WTC11 (cell line): ENCODE measurements at regions not wholly inside any gene's neighbourhood (a gene's known extent, or its start where the extent isn't known, plus 50 kb on each side); places are given as distances from the start of the nearest gene placed in this dataset.

ENCODE experiments used
- ATAC-seq: fragments of 200-7000 bp; cut with Tn5 transposase; 2 replicates; pipeline ENCODE4 v1.10.0; 2021; ENCODE audit warnings: mild to moderate bottlenecking, moderate library complexity
- CTCF ChIA-PET: fragments of 300-600 bp; sonication (Branson Sonifier 250); formaldehyde crosslinking; loops from one replicate; lab custom pipeline; 2021; ENCODE audit warnings: antibody characterized with exemption; lab: Charles Lee
- POLR2A ChIA-PET: fragments of 350-600 bp; sonication (Branson Sonifier 250); formaldehyde crosslinking; loops from one replicate; lab custom pipeline; 2021; ENCODE audit warnings: antibody characterized with exemption; lab: Charles Lee
- DNase-seq: peaks from one replicate; pipeline ENCODE4 v3.0.0; 2021; ENCODE audit warnings: low spot score
- H3K27ac Mint-ChIP-seq: 2 replicates; pipeline ENCODE4 v1.8.0; 2021; ENCODE audit warnings: mixed read lengths
- H3K27me3 Mint-ChIP-seq: 2 replicates; pipeline ENCODE4 v1.8.0; 2021; ENCODE audit warnings: low read depth, mild to moderate bottlenecking, moderate library complexity, mixed read lengths
- H3K36me3 Mint-ChIP-seq: 2 replicates; pipeline ENCODE4 v1.8.0; 2021; ENCODE audit warnings: mixed read lengths
- H3K4me1 Mint-ChIP-seq: 2 replicates; pipeline ENCODE4 v1.8.0; 2022; ENCODE audit warnings: mixed read lengths
- H3K4me3 Mint-ChIP-seq: 2 replicates; pipeline ENCODE4 v1.8.0; 2021; ENCODE audit warnings: mild to moderate bottlenecking, moderate library complexity, mixed read lengths
- H3K9me3 Mint-ChIP-seq: 2 replicates; pipeline ENCODE4 v1.8.0; 2021; ENCODE audit warnings: mixed read lengths
- ATF1 ChIP-seq: sonication (generic); formaldehyde crosslinking; IDR thresholded peaks from 2 replicates; pipeline ENCODE4 v1.8.1; 2023; ENCODE audit warnings: mild to moderate bottlenecking, moderate library complexity, missing genetic modification reagents
- CBFB ChIP-seq: sonication (generic); formaldehyde crosslinking; IDR thresholded peaks from 2 replicates; pipeline ENCODE4 v1.8.1; 2022; ENCODE audit warnings: mild to moderate bottlenecking, low read depth, missing genetic modification reagents
- CREB1 ChIP-seq: sonication (generic); formaldehyde crosslinking; IDR thresholded peaks from 2 replicates; pipeline ENCODE4 v1.8.0; 2023; ENCODE audit warnings: mild to moderate bottlenecking, missing genetic modification reagents
- MXD4 ChIP-seq: fragments of 250-450 bp; sonication (Bioruptor Pico); IDR thresholded peaks from 2 replicates; pipeline ENCODE4 v1.8.0; 2021; ENCODE audit warnings: mild to moderate bottlenecking, moderate library complexity, borderline replicate concordance
- MYBL2 ChIP-seq: sonication (generic); formaldehyde crosslinking; IDR thresholded peaks from 2 replicates; pipeline ENCODE4 v1.8.1; 2023; ENCODE audit warnings: mild to moderate bottlenecking, moderate library complexity, missing genetic modification reagents
- NFYB ChIP-seq: sonication (generic); formaldehyde crosslinking; conservative IDR thresholded peaks from 2 replicates; pipeline ENCODE4 v1.8.0; 2022; ENCODE audit warnings: low read depth, missing genetic modification reagents
- RORB ChIP-seq: fragments of 250-450 bp; sonication (Bioruptor Pico); IDR thresholded peaks from 2 replicates; pipeline ENCODE4 v1.9.0; 2021; ENCODE audit warnings: mild to moderate bottlenecking
- SOX15 ChIP-seq: fragments of 250-450 bp; sonication (Bioruptor Pico); IDR thresholded peaks from 2 replicates; pipeline ENCODE4 v1.9.0; 2021; ENCODE audit warnings: mild to moderate bottlenecking
- TEAD4 ChIP-seq: sonication (generic); formaldehyde crosslinking; IDR thresholded peaks from 2 replicates; pipeline ENCODE4 v1.8.0; 2022; ENCODE audit warnings: mild to moderate bottlenecking, missing genetic modification reagents
- ZNF138 ChIP-seq: sonication (generic); formaldehyde crosslinking; conservative IDR thresholded peaks from 2 replicates; pipeline ENCODE4 v1.8.1; 2022; ENCODE audit warnings: mild to moderate bottlenecking, moderate library complexity, missing genetic modification reagents
- ZNF396 ChIP-seq: fragments of 250-450 bp; sonication (Bioruptor Pico); IDR thresholded peaks from 2 replicates; pipeline ENCODE4 v1.8.0; 2021; ENCODE audit warnings: mild to moderate bottlenecking, moderate library complexity, borderline replicate concordance
- ZNF416 ChIP-seq: fragments of 250-450 bp; sonication (Bioruptor Pico); IDR thresholded peaks from 2 replicates; pipeline ENCODE4 v1.9.0; 2021; ENCODE audit warnings: mild to moderate bottlenecking, inconsistent platforms
- TF ChIP-seq, protein P1 (sequence below): sonication (generic); formaldehyde crosslinking; IDR thresholded peaks from 2 replicates; pipeline ENCODE4 v1.8.1; 2023; ENCODE audit warnings: mild to moderate bottlenecking, missing genetic modification reagents, moderate library complexity
- TF ChIP-seq, protein P2 (sequence below): fragments of 250-450 bp; sonication (Bioruptor Pico); IDR thresholded peaks from 2 replicates; pipeline ENCODE4 v1.9.0; 2021; ENCODE audit warnings: mild to moderate bottlenecking
- TF ChIP-seq, protein P3 (sequence below): fragments of 200-600 bp; IDR thresholded peaks from 2 replicates; pipeline ENCODE4 v1.8.0; 2022; ENCODE audit warnings: antibody characterized with exemption
- TF ChIP-seq, protein P4 (sequence below): sonication (generic); formaldehyde crosslinking; IDR thresholded peaks from 2 replicates; pipeline ENCODE4 v1.8.0; 2022; ENCODE audit warnings: mild to moderate bottlenecking, missing genetic modification reagents
- TF ChIP-seq, protein P5 (sequence below): sonication (generic); formaldehyde crosslinking; IDR thresholded peaks from 2 replicates; pipeline ENCODE4 v1.8.1; 2022; ENCODE audit warnings: mild to moderate bottlenecking, moderate library complexity, missing genetic modification reagents
- TF ChIP-seq, protein P6 (sequence below): sonication (generic); formaldehyde crosslinking; IDR thresholded peaks from 2 replicates; pipeline ENCODE4 v1.8.1; 2022; ENCODE audit warnings: mild to moderate bottlenecking, missing genetic modification reagents, moderate library complexity, borderline replicate concordance

DNA sequence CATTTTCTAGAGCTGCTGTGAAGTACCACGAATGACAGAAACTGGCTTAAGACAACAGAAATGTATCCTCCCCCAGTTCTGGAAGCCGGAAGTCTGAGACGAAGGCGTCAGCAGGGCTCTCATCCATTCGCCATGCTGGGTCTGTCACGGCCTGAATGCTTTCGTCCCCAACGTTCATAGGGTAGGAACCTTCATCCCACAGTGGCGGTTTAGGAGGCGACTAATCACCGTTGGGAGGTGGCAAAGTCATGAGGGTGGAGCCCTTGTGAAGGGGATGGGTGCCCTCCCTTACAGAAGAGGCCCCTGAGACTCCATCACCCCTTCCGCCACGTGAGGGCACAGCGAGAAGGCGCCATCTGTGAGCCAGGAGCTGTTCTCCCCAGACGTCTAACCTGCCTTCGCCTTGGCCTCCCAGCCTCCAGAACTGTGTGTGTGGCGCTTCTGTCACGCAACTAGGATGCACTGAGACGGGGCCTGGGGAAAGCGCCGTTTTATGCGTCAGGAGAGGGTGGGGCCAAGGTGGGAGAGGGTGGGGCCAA, 250.3 kb downstream of the TTLL2 start:
- no peak for TF ChIP-seq MYBL2
- no peak for TF ChIP-seq MXD4
- TF ChIP-seq ZNF138: no peak
- no peak for TF ChIP-seq TEAD4
- TF ChIP-seq, protein P1, sequence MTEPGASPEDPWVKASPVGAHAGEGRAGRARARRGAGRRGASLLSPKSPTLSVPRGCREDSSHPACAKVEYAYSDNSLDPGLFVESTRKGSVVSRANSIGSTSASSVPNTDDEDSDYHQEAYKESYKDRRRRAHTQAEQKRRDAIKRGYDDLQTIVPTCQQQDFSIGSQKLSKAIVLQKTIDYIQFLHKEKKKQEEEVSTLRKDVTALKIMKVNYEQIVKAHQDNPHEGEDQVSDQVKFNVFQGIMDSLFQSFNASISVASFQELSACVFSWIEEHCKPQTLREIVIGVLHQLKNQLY (CRISPR knock-in tag): no peak
- no peak for TF ChIP-seq RORB (CRISPR knock-in tag)
- TF ChIP-seq, protein P2, sequence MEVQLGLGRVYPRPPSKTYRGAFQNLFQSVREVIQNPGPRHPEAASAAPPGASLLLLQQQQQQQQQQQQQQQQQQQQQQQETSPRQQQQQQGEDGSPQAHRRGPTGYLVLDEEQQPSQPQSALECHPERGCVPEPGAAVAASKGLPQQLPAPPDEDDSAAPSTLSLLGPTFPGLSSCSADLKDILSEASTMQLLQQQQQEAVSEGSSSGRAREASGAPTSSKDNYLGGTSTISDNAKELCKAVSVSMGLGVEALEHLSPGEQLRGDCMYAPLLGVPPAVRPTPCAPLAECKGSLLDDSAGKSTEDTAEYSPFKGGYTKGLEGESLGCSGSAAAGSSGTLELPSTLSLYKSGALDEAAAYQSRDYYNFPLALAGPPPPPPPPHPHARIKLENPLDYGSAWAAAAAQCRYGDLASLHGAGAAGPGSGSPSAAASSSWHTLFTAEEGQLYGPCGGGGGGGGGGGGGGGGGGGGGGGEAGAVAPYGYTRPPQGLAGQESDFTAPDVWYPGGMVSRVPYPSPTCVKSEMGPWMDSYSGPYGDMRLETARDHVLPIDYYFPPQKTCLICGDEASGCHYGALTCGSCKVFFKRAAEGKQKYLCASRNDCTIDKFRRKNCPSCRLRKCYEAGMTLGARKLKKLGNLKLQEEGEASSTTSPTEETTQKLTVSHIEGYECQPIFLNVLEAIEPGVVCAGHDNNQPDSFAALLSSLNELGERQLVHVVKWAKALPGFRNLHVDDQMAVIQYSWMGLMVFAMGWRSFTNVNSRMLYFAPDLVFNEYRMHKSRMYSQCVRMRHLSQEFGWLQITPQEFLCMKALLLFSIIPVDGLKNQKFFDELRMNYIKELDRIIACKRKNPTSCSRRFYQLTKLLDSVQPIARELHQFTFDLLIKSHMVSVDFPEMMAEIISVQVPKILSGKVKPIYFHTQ (CRISPR knock-in tag): no peak
- no peak for TF ChIP-seq ZNF416 (CRISPR knock-in tag)
- TF ChIP-seq ZNF396 (CRISPR knock-in tag): no peak
- no peak for TF ChIP-seq ATF1 (CRISPR knock-in tag)
- TF ChIP-seq NFYB (CRISPR knock-in tag): no peak
- TF ChIP-seq CREB1 (CRISPR knock-in tag): no peak
- TF ChIP-seq, protein P3, sequence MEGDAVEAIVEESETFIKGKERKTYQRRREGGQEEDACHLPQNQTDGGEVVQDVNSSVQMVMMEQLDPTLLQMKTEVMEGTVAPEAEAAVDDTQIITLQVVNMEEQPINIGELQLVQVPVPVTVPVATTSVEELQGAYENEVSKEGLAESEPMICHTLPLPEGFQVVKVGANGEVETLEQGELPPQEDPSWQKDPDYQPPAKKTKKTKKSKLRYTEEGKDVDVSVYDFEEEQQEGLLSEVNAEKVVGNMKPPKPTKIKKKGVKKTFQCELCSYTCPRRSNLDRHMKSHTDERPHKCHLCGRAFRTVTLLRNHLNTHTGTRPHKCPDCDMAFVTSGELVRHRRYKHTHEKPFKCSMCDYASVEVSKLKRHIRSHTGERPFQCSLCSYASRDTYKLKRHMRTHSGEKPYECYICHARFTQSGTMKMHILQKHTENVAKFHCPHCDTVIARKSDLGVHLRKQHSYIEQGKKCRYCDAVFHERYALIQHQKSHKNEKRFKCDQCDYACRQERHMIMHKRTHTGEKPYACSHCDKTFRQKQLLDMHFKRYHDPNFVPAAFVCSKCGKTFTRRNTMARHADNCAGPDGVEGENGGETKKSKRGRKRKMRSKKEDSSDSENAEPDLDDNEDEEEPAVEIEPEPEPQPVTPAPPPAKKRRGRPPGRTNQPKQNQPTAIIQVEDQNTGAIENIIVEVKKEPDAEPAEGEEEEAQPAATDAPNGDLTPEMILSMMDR: no peak
- TF ChIP-seq, protein P4, sequence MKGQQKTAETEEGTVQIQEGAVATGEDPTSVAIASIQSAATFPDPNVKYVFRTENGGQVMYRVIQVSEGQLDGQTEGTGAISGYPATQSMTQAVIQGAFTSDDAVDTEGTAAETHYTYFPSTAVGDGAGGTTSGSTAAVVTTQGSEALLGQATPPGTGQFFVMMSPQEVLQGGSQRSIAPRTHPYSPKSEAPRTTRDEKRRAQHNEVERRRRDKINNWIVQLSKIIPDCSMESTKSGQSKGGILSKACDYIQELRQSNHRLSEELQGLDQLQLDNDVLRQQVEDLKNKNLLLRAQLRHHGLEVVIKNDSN (CRISPR knock-in tag): no peak
- TF ChIP-seq, protein P5, sequence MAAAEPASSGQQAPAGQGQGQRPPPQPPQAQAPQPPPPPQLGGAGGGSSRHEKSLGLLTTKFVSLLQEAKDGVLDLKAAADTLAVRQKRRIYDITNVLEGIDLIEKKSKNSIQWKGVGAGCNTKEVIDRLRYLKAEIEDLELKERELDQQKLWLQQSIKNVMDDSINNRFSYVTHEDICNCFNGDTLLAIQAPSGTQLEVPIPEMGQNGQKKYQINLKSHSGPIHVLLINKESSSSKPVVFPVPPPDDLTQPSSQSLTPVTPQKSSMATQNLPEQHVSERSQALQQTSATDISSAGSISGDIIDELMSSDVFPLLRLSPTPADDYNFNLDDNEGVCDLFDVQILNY (CRISPR knock-in tag): no peak
- TF ChIP-seq CBFB (CRISPR knock-in tag): no peak
- TF ChIP-seq, protein P6, sequence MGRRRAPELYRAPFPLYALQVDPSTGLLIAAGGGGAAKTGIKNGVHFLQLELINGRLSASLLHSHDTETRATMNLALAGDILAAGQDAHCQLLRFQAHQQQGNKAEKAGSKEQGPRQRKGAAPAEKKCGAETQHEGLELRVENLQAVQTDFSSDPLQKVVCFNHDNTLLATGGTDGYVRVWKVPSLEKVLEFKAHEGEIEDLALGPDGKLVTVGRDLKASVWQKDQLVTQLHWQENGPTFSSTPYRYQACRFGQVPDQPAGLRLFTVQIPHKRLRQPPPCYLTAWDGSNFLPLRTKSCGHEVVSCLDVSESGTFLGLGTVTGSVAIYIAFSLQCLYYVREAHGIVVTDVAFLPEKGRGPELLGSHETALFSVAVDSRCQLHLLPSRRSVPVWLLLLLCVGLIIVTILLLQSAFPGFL (CRISPR knock-in tag): no peak
- no peak for TF ChIP-seq SOX15 (CRISPR knock-in tag)
- Mint-ChIP-seq H3K9me3 (no peaks in the 10 kb centered on the region), H3K27ac (no peak overlapping the region), H3K36me3 (no peaks in the 10 kb centered on the region), H3K27me3 (peaks cover 4% of the 10 kb centered on the region; the same call in 1 of the 2 replicates), H3K4me1 (peaks cover 16% of the 10 kb centered on the region), H3K4me3 (no peak overlapping the region)
- POLR2A ChIA-PET: no interaction called here
- no peak for DNase-seq
- CTCF ChIA-PET: no interaction called here
- peak; percentile 35 for ATAC-seq
